Skeletal muscle satellite cell (primary cell): ENCODE measurements at regions not wholly inside any gene's neighbourhood (a gene's known extent, or its start where the extent isn't known, plus 50 kb on each side); places are given as distances from the start of the nearest gene placed in this dataset.

ENCODE experiments used
- H3K27me3 ChIP-seq: 2 replicates; pipeline ENCODE4 v1.7.0; 2013; ENCODE audit warnings: low read length; ENCODE audit not compliant: control insufficient read depth, insufficient read depth
- H3K36me3 ChIP-seq: 2 replicates; pipeline ENCODE4 v1.7.0; 2013; ENCODE audit warnings: mild to moderate bottlenecking, control low read depth, low read length; ENCODE audit not compliant: insufficient read depth
- H3K4me1 ChIP-seq: 2 replicates; pipeline ENCODE4 v1.7.0; 2013; ENCODE audit warnings: low read length; ENCODE audit not compliant: control insufficient read depth, insufficient read depth
- H3K4me2 ChIP-seq: 2 replicates; pipeline ENCODE4 v1.7.0; 2013; ENCODE audit warnings: mild to moderate bottlenecking, low read length
- H3K4me3 ChIP-seq: 2 replicates; pipeline ENCODE4 v1.7.0; 2013; ENCODE audit warnings: low read length
- H3K9ac ChIP-seq: 2 replicates; pipeline ENCODE4 v1.7.0; 2013; ENCODE audit warnings: mild to moderate bottlenecking, low read depth, low read length, moderate library complexity
- H3K9me3 ChIP-seq: replicated peaks from 2 replicates; pipeline ENCODE4 v1.7.0; 2013; ENCODE audit warnings: mild to moderate bottlenecking, control low read depth, low read length

- H3K4me3 ChIP-seq, result no peak overlapping the region
- H3K36me3 ChIP-seq, result no peaks in the 10 kb centered on the region
- H3K4me1 ChIP-seq, result no peaks in the 10 kb centered on the region
- no peak overlapping the region for H3K4me2 ChIP-seq
- no peaks in the 10 kb centered on the region for H3K27me3 ChIP-seq
- no peak overlapping the region for H3K9ac ChIP-seq
- no peaks in the 10 kb centered on the region for H3K9me3 ChIP-seq
Measured at GRCh38 chr9:79037338-79037737, 534.4 kb upstream of the TLE4 start.

DNA sequence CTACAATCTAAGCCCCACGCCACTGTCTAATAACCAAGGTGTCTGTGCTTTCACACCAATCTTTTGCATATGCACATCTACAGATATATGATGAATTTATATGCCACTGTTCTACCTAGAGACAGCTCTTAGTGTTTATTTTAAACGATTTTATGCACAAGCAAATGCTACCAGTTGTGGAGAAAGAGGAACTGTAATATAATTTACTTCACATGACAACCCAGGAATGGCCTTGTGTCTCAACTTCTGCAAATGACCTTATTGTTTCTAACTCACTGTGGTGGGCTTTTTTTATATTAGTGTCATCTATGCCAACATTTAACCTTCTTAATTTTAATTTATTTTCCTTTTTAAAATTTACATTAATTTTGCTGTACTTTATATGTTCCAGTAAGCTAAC is 531.1 kb upstream of the TLE4 start:
- Histone ChIP-seq H3K4me3 (no peak overlapping the region), H3K4me1 (no peaks in the 10 kb centered on the region), H3K36me3 (no peaks in the 10 kb centered on the region), H3K27me3 (no peaks in the 10 kb centered on the region), H3K4me2 (no peak overlapping the region), H3K9me3 (no peaks in the 10 kb centered on the region), H3K9ac (no peak overlapping the region)

GRCh38 chr9:79041266-79041665 is 530.5 kb upstream of the TLE4 start:
- Histone ChIP-seq H3K4me2 (no peak overlapping the region), H3K27me3 (no peaks in the 10 kb centered on the region), H3K9ac (no peak overlapping the region), H3K4me1 (no peaks in the 10 kb centered on the region), H3K4me3 (no peak overlapping the region), H3K36me3 (no peaks in the 10 kb centered on the region), H3K9me3 (no peaks in the 10 kb centered on the region)

DNA sequence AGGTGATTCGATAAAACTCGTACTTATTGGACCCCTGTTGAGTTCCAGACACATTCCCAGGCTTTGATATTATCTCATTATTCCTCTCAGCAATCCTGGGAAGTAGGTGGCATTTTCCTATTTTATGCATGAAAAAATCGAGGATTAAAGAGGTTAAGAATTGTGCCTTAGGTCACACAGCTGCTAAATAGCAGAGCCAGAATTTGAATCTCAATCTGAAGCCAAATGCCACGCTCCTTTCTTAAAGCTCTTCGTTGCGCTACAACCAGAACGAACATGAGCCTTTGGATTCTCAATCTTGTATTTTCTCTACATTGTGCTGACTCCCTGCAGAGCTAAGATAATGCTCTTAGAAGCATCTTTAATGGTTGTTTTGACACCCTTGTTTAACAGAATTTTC is 527.8 kb upstream of the TLE4 start:
- no peaks in the 10 kb centered on the region for H3K9me3 ChIP-seq
- no peaks in the 10 kb centered on the region for H3K27me3 ChIP-seq
- H3K9ac ChIP-seq, result no peak overlapping the region
- no peaks in the 10 kb centered on the region for H3K4me1 ChIP-seq
- no peak overlapping the region for H3K4me2 ChIP-seq
- no peak overlapping the region for H3K4me3 ChIP-seq
- H3K36me3 ChIP-seq, result no peaks in the 10 kb centered on the region

GRCh38 chr9:79046401-79046800 is 525.4 kb upstream of the TLE4 start:
- Histone ChIP-seq H3K9me3 (no peaks in the 10 kb centered on the region), H3K27me3 (no peaks in the 10 kb centered on the region), H3K4me2 (no peak overlapping the region), H3K4me3 (no peak overlapping the region), H3K36me3 (no peaks in the 10 kb centered on the region), H3K4me1 (no peaks in the 10 kb centered on the region), H3K9ac (no peak overlapping the region)

GRCh38 chr9:79049371-79049770 is 522.4 kb upstream of the TLE4 start:
- Histone ChIP-seq H3K4me2 (no peak overlapping the region), H3K4me3 (no peak overlapping the region), H3K36me3 (no peaks in the 10 kb centered on the region), H3K4me1 (peaks cover 4% of the 10 kb centered on the region), H3K27me3 (no peaks in the 10 kb centered on the region), H3K9me3 (no peaks in the 10 kb centered on the region), H3K9ac (no peak overlapping the region)

- Histone ChIP-seq H3K4me3 (no peak overlapping the region), H3K9me3 (no peaks in the 10 kb centered on the region), H3K4me1 (peaks cover 4% of the 10 kb centered on the region), H3K9ac (no peak overlapping the region), H3K4me2 (no peak overlapping the region), H3K27me3 (no peaks in the 10 kb centered on the region), H3K36me3 (no peaks in the 10 kb centered on the region)
Measured at GRCh38 chr9:79053598-79053997, 518.2 kb upstream of the TLE4 start.

DNA sequence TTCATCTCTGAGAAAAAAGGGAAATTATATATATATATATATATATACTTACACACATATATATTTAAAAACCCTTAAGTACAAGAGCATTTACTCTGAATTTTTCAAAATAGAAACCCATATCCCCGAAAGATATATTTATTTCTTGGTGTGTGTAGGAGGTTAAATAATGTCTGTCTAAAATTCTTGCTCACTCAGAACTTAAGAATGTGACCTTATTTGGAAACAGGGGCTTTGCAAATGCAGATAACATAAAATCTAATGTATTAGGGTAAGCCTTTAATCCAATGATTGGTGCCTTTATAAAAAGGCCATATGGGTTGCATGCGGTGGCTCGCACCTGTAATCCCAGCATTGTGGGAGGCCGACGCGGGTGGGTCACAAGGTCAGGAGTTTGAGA is 517.3 kb upstream of the TLE4 start:
- H3K4me2 ChIP-seq, result no peak overlapping the region
- H3K9ac ChIP-seq, result no peak overlapping the region
- H3K4me3 ChIP-seq, result no peak overlapping the region
- peaks cover 4% of the 10 kb centered on the region for H3K4me1 ChIP-seq
- H3K9me3 ChIP-seq, result no peaks in the 10 kb centered on the region
- H3K36me3 ChIP-seq, result no peaks in the 10 kb centered on the region
- H3K27me3 ChIP-seq, result no peaks in the 10 kb centered on the region

DNA sequence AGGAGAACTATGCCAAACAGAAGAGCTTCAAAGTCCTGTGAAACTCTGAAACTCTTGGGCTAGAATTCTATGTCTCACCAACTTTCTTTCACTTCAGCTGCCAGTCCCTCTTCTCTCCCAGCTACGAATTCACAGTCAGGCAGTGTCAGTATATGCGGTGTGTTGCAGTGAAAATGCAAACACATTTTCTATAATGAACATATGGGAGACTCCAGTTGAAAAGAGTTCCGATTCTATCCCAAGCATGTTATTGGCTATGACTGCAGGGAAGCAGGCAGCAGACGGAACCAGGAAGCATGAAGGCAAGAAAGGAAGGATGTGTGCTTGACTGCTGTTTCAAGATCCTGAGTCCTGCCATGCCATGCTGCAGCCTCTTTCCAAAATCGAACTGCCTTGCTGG is 515.7 kb upstream of the TLE4 start:
- Histone ChIP-seq H3K4me1 (peaks cover 4% of the 10 kb centered on the region), H3K9me3 (no peaks in the 10 kb centered on the region), H3K36me3 (no peaks in the 10 kb centered on the region), H3K27me3 (no peaks in the 10 kb centered on the region), H3K9ac (no peak overlapping the region), H3K4me2 (no peak overlapping the region), H3K4me3 (no peak overlapping the region)

- Histone ChIP-seq H3K36me3 (no peaks in the 10 kb centered on the region), H3K9ac (no peak overlapping the region), H3K4me1 (peaks cover 4% of the 10 kb centered on the region), H3K9me3 (no peaks in the 10 kb centered on the region), H3K27me3 (no peaks in the 10 kb centered on the region), H3K4me2 (no peak overlapping the region), H3K4me3 (no peak overlapping the region)
Measured at GRCh38 chr9:79057576-79057975, 514.2 kb upstream of the TLE4 start.

- Histone ChIP-seq H3K4me2 (no peak overlapping the region), H3K27me3 (no peaks in the 10 kb centered on the region), H3K36me3 (no peaks in the 10 kb centered on the region), H3K4me1 (no peaks in the 10 kb centered on the region), H3K4me3 (no peak overlapping the region), H3K9me3 (no peaks in the 10 kb centered on the region), H3K9ac (no peak overlapping the region)
Measured at GRCh38 chr9:79060766-79061165, 511.0 kb upstream of the TLE4 start.

- H3K9me3 ChIP-seq, result no peaks in the 10 kb centered on the region
- no peaks in the 10 kb centered on the region for H3K27me3 ChIP-seq
- H3K4me3 ChIP-seq, result no peak overlapping the region
- H3K36me3 ChIP-seq, result no peaks in the 10 kb centered on the region
- H3K9ac ChIP-seq, result no peak overlapping the region
- H3K4me2 ChIP-seq, result no peak overlapping the region
- H3K4me1 ChIP-seq, result no peaks in the 10 kb centered on the region
Measured at GRCh38 chr9:79061752-79062616, 509.8 kb upstream of the TLE4 start.
